ENCODE measurements at regions not wholly inside any gene's neighbourhood (a gene's known extent, or its start where the extent isn't known, plus 50 kb on each side); places are given as distances from the start of the nearest gene placed in this dataset.

GRCh38 chr9:86500031-86500430 is 145.8 kb upstream of the TUT7 start (continued):
- no peak for TF ChIP-seq REST (IDR thresholded peaks at IDR 0.05; ENCODE audit: low read depth, low read length)
- TF ChIP-seq GATA2 (CRISPR knock-in tag; IDR thresholded peaks at IDR 0.05) = no peak
- TF ChIP-seq FOXJ3 (CRISPR knock-in tag; IDR thresholded peaks at IDR 0.05) = no peak
- TF ChIP-seq TCF12 (IDR thresholded peaks at IDR 0.05) = no peak
- TF ChIP-seq TAF1 (IDR thresholded peaks at IDR 0.05; ENCODE audit: borderline replicate concordance, low read depth, low read length) = no peak
- TF ChIP-seq MXI1 (IDR thresholded peaks at IDR 0.05; ENCODE audit: low read depth, low read length) = no peak
- TF ChIP-seq EP300 (IDR thresholded peaks at IDR 0.05; ENCODE audit: borderline replicate concordance in 1 of 2, low read depth in 1 of 2, low read length in 1 of 2) = no peak

GRCh38 chr9:86494644-86495111 is 140.5 kb upstream of the TUT7 start:
- TF ChIP-seq JUND (IDR thresholded peaks at IDR 0.05) = no peak
- no peak for TF ChIP-seq TEAD4 (IDR thresholded peaks at IDR 0.05; ENCODE audit: borderline replicate concordance, insufficient read depth)
- no peak for TF ChIP-seq NFIC (IDR thresholded peaks at IDR 0.05; ENCODE audit: borderline replicate concordance)
- TF ChIP-seq EP300 (IDR thresholded peaks at IDR 0.05; ENCODE audit: borderline replicate concordance in 1 of 2, low read depth in 1 of 2, low read length in 1 of 2) = no peak
- TF ChIP-seq YY1 (IDR thresholded peaks at IDR 0.05; ENCODE audit: low read depth) = no peak
- TF ChIP-seq POLR2AphosphoS5 (IDR thresholded peaks at IDR 0.05; ENCODE audit: low read depth, low read length) = no peak
- no peak for TF ChIP-seq GABPA (IDR thresholded peaks at IDR 0.05; ENCODE audit: low read depth)
- no peak for TF ChIP-seq FOXJ3 (CRISPR knock-in tag; IDR thresholded peaks at IDR 0.05)
- no peak for TF ChIP-seq RAD21 (IDR thresholded peaks at IDR 0.05; ENCODE audit: low read length)
- no peak for TF ChIP-seq REST (IDR thresholded peaks at IDR 0.05; ENCODE audit: low read depth, low read length)
- TF ChIP-seq, protein P1, sequence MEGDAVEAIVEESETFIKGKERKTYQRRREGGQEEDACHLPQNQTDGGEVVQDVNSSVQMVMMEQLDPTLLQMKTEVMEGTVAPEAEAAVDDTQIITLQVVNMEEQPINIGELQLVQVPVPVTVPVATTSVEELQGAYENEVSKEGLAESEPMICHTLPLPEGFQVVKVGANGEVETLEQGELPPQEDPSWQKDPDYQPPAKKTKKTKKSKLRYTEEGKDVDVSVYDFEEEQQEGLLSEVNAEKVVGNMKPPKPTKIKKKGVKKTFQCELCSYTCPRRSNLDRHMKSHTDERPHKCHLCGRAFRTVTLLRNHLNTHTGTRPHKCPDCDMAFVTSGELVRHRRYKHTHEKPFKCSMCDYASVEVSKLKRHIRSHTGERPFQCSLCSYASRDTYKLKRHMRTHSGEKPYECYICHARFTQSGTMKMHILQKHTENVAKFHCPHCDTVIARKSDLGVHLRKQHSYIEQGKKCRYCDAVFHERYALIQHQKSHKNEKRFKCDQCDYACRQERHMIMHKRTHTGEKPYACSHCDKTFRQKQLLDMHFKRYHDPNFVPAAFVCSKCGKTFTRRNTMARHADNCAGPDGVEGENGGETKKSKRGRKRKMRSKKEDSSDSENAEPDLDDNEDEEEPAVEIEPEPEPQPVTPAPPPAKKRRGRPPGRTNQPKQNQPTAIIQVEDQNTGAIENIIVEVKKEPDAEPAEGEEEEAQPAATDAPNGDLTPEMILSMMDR (IDR thresholded peaks at IDR 0.05) = no peak
- Histone ChIP-seq H3K9me2 (no peaks in the 10 kb centered on the region), H3F3A (replicated peaks; ENCODE audit: insufficient read depth) (no peaks in the 10 kb centered on the region), H4K20me1 (ENCODE audit: insufficient read depth) (no peaks in the 10 kb centered on the region), H3K27me3 (ENCODE audit: insufficient read depth) (no peaks in the 10 kb centered on the region), H3K9me3 (no peaks in the 10 kb centered on the region), H3K79me2 (ENCODE audit: insufficient read depth) (no peaks in the 10 kb centered on the region), H3K36me3 (replicated peaks in 1 of 2; ENCODE audit: control insufficient read depth in 1 of 2, insufficient read depth in 2 of 2, low read length in 1 of 2) (no peaks in the 10 kb centered on the region), H3K27ac (ENCODE audit: low read depth in 2 of 2, low read length in 1 of 2) (no peak overlapping the region), H3K9ac (no peak overlapping the region), H3K4me1 (ENCODE audit: control insufficient read depth in 1 of 2, insufficient read depth in 2 of 2, low read depth in 1 of 2, low read length in 1 of 2) (no peaks in the 10 kb centered on the region), H3K4me3 (ENCODE audit: low read depth in 2 of 2, low read length in 1 of 2) (no peak overlapping the region), H3K4me2 (no peak overlapping the region), H2AFZ (ENCODE audit: low read depth) (no peak overlapping the region)
- DNase-seq = no peak
- WGBS (ENCODE audit: low lambda C conversion rate) = 63% methylated on average over 5 of the region's 5 CpGs
- CTCF ChIA-PET = interaction anchor here (1.1 to 2.8 kb wide), 2 partner anchors 820 to 830 kb away, joined by 3 to 13 read pairs; no protein-coding TSS in a partner anchor
- POLR2A ChIA-PET = no interaction called here

Measured in SK-N-SH (cell line).